BJ (cell line): ENCODE measurements at regions not wholly inside any gene's neighbourhood (a gene's known extent, or its start where the extent isn't known, plus 50 kb on each side); places are given as distances from the start of the nearest gene placed in this dataset.

Experiments used
- CTCF ChIA-PET: fragments of 350-600 bp; formaldehyde crosslinking; extraction: SDS; loops from one replicate; lab custom pipeline; 2021; ENCODE audit warnings: antibody characterized with exemption, inconsistent platforms; lab: Yijun Ruan, JAX
- POLR2A ChIA-PET: fragments of 300-600 bp; sonication (Branson Sonifier 250); formaldehyde crosslinking; extraction: SDS; loops from one replicate; lab custom pipeline; 2021; ENCODE audit warnings: antibody characterized with exemption; lab: Charles Lee
- DNase-seq: peaks from one replicate; pipeline ENCODE4 v3.0.0-alpha.2; 2011; ENCODE audit warnings: low read depth
- H3K27me3 ChIP-seq: 2 replicates; pipeline ENCODE4 v1.6.0; 2011; ENCODE audit warnings: low read length; ENCODE audit not compliant: control insufficient read depth, insufficient read depth
- H3K36me3 ChIP-seq: 2 replicates; pipeline ENCODE4 v1.5.1; 2011; ENCODE audit warnings: low read length; ENCODE audit not compliant: control insufficient read depth, insufficient read depth
- H3K4me3 ChIP-seq: 2 replicates; pipeline ENCODE4 v1.5.1; 2011; ENCODE audit warnings: low read depth, mild to moderate bottlenecking, control low read depth, low read length
- CTCF ChIP-seq: IDR thresholded peaks from 2 replicates; pipeline ENCODE4 v1.5.1; 2011; ENCODE audit warnings: low read depth, mild to moderate bottlenecking, control low read depth, inconsistent platforms, low read length, moderate library complexity; ENCODE audit not compliant: insufficient read depth

GRCh38 chr6:12582421-12583110 is 134.0 kb upstream of the PHACTR1 start:
- CTCF ChIA-PET: interaction anchor here (0.6 kb wide), 1 partner anchor 293 kb away, joined by 3 read pairs; the partner anchor contains the start of gene EDN1
- TF ChIP-seq CTCF: no peak
- POLR2A ChIA-PET: no interaction called here
- Histone ChIP-seq H3K36me3 (no peaks in the 10 kb centered on the region), H3K27me3 (no peaks in the 10 kb centered on the region), H3K4me3 (no peak overlapping the region)
- no peak for DNase-seq

GRCh38 chr6:12584631-12585405 is 131.7 kb upstream of the PHACTR1 start:
- DNase-seq: no peak
- CTCF ChIA-PET: no interaction called here
- POLR2A ChIA-PET: no interaction called here
- Histone ChIP-seq H3K27me3 (no peaks in the 10 kb centered on the region), H3K36me3 (no peaks in the 10 kb centered on the region), H3K4me3 (no peak overlapping the region)
- TF ChIP-seq CTCF: no peak

- no peak for TF ChIP-seq CTCF
- CTCF ChIA-PET: no interaction called here
- no peak overlapping the region for H3K4me3 ChIP-seq
- POLR2A ChIA-PET: no interaction called here
- no peaks in the 10 kb centered on the region for H3K27me3 ChIP-seq
- no peaks in the 10 kb centered on the region for H3K36me3 ChIP-seq
- no peak for DNase-seq
These were observed 131.0 kb upstream of the PHACTR1 start for GRCh38 chr6:12585497-12585958.

GRCh38 chr6:12586721-12587480 is 129.7 kb upstream of the PHACTR1 start:
- no peaks in the 10 kb centered on the region for H3K36me3 ChIP-seq
- DNase-seq: no peak
- no peak overlapping the region for H3K4me3 ChIP-seq
- ChIA-PET CTCF (no interaction called here), POLR2A (no interaction called here)
- H3K27me3 ChIP-seq: no peaks in the 10 kb centered on the region
- TF ChIP-seq CTCF: no peak

GRCh38 chr6:12590901-12591300 is 125.7 kb upstream of the PHACTR1 start:
- no peaks in the 10 kb centered on the region for H3K36me3 ChIP-seq
- CTCF ChIA-PET: no interaction called here
- H3K4me3 ChIP-seq: no peak overlapping the region
- no peak for TF ChIP-seq CTCF
- POLR2A ChIA-PET: interaction anchor here (0.6 kb wide), 1 partner anchor 18 kb away, joined by 3 read pairs; no protein-coding TSS in a partner anchor
- H3K27me3 ChIP-seq: no peaks in the 10 kb centered on the region
- DNase-seq: no peak
